CD4-positive, alpha-beta T cell treated with Interleukin-6 at 100 ng/mL for 8 hours (primary cell): ENCODE measurements at regions not wholly inside any gene's neighbourhood (a gene's known extent, or its start where the extent isn't known, plus 50 kb on each side); places are given as distances from the start of the nearest gene placed in this dataset.
"Not testable (repeated sequence)": the region's sequence is repeated elsewhere in the genome, so short reads cannot be mapped to it uniquely, and the experiment has no call there.

Source experiments
- DNase-seq: peaks from one replicate; pipeline ENCODE4 v3.0.0-alpha.2; 2020; ENCODE audit warnings: mixed read lengths, low spot score

- DNase-seq = no peak
These were observed 547.9 kb upstream of the BRINP1 start for GRCh38 chr9:119917175-119917574.

GRCh38 chr9:119907056-119907455 lies 537.8 kb upstream of the BRINP1 start:
- no peak for DNase-seq

DNA sequence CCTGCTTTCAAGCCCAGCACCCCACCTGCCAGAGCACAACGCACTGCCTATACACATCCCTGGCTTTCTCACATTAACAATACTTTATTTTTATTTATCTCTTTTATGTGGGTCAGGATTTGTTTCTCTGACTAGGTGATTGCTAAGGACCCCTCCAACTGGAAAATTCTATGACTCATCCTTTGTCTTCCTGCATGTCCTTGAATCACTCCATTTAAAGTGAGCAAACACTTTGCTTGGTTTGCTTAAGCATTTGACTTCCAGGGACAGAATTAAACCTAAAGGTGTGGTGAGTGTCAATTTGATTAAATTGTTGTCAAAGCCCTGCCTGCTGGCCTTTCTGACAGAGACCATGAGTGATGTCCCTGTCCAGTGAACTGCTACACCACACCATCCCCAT lies 536.5 kb upstream of the BRINP1 start:
- no peak for DNase-seq

GRCh38 chr9:119903851-119904250 lies 534.6 kb upstream of the BRINP1 start:
- DNase-seq = no peak

GRCh38 chr9:119902611-119903010 lies 533.4 kb upstream of the BRINP1 start:
- DNase-seq = no peak

DNA sequence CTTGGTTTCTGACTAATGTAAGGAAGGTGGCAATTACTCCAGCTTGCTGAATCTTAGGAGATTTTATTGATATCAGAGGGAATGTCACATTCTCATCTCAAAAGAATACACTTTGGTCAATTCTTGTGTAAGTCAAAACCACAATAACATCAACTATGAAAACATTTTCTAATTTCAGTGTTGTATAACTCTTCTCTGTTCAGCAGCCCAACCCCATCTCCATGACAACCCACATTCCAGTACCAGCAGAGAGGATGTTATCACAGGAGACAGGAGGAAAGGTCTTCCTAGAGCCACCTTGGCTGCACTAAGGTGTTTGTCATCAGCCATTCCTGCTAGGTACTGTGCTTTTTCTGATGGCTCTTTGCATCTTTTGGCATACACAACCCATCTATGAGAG lies 529.1 kb upstream of the BRINP1 start:
- DNase-seq = no peak

DNA sequence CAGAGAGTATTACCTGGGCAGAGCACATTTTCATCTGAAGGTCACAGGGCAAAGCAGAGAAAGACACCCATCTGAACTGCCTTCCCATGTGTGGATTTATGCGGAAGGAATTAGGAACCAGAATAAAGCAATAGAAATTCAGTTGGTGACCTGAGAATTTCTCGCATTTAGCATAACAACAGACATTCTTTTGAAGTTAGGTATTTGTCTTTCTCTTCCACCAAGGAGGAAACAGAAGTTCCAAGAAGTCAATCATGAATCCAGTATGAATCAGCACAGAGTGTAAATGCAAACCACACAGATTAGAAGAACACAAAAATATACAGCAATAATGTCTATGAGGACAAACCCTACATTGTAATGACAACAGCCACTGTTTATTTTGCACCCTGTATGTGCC lies 515.2 kb upstream of the BRINP1 start:
- no peak for DNase-seq

GRCh38 chr9:119881898-119882297 lies 512.7 kb upstream of the BRINP1 start:
- DNase-seq = no peak

DNA sequence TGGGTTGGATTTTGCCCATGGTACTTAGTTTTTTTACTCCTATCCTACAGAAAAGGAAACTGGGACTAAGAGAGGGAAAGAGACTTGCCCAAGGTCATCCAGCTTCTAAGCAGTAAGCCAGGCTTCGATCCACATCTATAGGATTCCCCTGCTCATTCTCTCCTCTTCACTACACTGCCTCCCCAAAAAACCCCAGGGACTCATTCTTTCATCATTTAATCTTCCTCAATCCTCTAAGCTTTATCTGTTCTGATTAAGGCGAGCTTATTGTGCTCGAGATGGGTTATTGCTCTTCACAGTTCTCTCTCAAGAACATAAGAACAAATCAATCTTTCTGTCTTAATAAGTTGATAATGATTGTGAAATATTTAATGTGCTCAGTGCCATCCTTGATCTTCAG lies 511.1 kb upstream of the BRINP1 start:
- no peak for DNase-seq

DNA sequence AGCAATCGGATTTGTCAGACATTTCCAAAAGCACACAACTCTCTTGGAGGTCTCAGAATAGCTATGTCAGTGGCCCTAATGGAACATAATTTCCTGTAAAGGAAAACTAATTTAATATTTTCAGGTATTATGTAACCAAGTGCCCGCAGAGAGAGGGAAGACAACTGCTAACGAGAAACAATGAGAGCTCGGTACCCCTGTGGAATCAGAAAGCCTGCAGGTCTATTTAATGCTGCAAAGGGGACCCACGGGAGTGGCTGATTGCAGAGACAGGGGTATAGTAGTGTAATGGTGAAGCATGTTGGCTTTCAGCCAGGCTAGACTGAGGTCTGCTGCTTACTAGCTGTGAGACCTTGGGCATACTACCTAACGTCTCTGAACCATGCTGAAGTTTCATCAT lies 508.1 kb upstream of the BRINP1 start:
- DNase-seq = no peak

DNA sequence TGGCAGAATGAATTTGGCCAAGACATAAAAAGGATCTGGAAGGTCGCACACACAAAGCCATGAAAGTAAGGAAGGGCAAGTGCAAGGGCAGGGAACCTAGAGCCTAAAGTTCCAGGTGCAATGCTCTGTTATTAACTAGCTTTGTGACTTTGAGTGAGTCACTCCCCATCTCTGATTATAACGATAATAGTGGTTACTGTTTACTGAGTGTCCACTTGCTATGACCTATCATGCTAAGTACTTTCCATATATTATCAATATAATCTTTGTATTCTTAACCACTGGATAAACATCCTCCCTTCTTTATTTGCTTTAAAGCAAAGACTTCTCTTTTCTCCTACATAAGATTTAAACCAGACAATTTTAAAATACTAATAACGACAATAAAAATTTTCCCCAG lies 504.6 kb upstream of the BRINP1 start:
- no peak for DNase-seq

DNA sequence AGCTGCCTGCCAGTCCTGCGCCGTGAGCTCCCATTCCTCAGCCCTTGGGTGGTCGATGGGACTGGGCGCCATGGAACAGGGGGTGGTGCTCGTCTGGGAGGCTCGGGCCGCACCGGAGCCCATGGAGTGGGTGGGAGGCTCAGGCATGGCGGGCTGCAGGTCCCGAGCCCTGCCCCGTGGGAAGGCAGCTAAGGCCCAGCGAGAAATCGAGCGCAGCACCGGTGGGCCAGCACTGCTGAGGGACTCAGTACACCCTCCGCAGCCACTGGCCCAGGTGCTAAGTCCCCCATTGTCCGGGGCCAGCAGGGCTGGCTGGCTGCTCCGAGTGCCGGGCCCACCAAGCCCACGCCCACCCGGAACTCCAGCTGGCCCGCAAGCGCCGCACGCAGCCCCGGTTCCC lies 501.0 kb upstream of the BRINP1 start:
- not testable (repeated sequence) for DNase-seq

DNA sequence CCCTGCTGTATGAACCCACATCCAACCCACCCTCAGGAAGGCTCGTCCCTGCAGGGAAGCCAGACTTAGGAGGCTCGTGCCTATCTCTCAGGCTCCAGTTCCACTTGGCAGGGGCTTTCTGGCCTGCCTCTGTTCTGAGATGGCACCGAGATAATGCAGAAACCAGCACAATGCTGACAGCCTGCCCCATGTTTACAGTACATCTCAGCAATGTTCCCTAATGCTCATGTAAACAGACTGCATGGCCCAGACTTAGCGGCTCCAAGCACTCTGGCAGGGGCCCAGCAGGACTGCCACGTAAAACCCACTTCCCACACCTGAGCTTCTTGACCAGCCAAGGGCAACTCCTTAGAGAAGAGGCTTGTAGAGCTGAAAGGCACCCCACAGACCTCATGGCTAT lies 499.5 kb upstream of the BRINP1 start:
- DNase-seq = no peak

GRCh38 chr9:119861842-119862241 lies 492.6 kb upstream of the BRINP1 start:
- no peak for DNase-seq

DNA sequence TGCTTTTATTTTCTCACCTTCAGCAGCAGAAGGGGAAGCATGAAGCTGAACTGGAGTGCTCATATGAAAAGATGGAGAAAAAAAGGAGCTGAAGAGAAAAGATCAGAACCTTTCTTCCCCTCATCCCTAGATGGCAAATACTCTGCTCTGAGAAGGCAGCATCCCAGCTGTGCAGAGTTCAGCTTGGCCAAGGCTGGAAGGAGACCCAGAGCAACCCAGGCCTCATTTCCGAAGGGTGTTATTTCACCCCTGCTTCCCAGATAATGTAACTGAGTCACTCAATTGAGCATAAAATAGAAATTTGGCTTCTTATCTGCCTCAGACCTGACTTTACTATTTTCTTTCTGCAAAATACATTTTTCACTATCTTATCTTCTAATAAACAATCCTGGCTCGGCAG lies 489.9 kb upstream of the BRINP1 start:
- DNase-seq = no peak

DNA sequence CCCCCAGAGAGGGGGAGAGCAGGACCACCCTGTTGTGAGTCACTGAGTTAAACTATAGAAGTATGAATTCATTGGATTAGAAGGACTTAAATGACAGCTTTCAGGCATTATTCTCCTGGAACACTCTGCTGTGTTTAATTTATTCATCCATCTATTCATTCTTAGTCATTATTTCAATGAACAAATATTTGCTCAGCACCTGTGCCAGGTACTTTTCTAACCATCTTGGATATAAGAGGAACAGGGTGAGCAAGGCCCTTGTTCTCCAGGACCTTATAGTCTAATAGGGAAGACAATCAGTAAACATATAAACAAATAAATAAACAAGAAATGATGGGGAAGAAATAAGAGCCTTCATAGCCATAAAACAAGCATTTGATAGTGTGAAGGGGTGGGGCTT lies 483.9 kb upstream of the BRINP1 start:
- DNase-seq = no peak

DNA sequence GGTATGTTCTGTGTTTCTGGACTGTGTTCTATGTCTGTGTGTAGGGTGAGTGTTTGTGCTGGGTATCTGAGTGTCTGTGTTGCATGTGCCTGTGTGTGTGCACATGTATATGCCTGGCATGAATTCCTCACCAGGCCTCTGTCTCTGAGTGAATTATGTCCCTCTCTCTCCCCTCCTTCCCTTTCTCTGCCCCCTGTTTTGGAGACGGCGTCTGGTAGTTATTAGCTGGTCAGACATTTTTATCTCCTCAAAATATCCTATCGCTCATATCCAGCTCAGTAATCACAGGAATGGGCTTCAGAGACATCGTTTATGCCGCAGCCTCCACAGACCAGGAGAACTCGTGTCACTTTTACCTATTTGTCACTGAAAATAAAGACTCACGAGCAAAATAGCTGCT lies 483.2 kb upstream of the BRINP1 start:
- DNase-seq = no peak

- DNase-seq = no peak
These were observed 475.2 kb upstream of the BRINP1 start for GRCh38 chr9:119844431-119844830.

DNA sequence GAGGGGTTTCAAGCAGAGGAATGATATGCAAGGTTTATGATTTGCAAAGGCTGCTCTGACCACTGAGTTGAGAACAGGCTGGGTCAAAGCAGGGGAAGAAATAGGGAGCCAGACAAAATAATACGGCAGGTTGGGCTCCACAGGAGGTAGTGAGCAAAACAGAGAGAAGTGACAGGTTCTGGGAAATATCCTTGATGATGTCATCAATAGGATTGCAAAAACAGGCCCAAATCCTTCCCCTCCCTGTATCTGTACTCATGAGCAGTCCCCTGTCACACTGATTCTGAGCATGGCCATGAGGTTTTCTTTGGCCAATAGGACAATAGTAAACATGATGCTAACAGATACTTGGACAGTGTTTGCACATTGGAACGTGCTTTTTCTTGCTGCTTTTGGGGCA lies 471.8 kb upstream of the BRINP1 start:
- no peak for DNase-seq

DNA sequence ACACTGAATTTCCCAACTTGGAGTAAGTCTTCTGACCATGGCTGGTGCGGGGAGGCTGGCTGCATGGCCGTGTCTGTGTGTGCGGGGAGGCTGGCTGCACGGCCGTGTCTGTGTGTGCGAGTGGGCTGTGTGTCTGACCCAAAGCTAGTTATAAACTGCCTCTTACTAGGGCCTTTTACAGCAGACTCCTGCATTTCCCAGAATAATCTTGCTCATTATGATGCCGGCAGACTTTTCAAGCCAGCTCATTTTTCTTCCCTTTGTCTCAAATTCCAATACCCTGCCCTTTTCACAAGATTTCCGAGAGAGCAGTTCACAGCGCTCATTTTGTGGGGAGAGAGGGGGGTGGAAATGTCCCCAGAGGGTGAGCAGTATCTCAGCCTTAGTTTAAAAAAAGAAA lies 470.7 kb upstream of the BRINP1 start:
- no peak for DNase-seq

DNA sequence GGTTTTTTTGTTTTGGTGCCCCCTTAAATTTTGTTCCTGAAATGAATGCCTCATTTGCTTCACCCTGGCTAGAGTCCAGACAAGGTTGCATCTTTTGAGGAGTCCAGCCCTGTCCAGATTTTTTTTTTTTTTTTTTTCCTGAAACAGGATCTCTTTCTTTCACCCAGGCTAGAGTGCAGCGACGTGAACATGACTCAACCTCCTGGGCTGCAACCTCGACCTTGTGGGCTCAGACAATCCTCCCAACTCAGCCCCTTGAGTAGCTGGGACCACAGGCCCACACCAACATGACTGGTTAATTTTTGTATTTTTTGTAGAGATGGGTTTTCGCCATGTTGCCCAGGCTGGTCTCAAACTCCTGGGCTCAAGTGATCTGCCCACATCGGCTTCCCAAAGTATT lies 469.0 kb upstream of the BRINP1 start:
- no peak for DNase-seq

GRCh38 chr9:119836036-119836435 lies 466.8 kb upstream of the BRINP1 start:
- DNase-seq = no peak

- no peak for DNase-seq
These were observed 464.9 kb upstream of the BRINP1 start for GRCh38 chr9:119834064-119834620.

DNA sequence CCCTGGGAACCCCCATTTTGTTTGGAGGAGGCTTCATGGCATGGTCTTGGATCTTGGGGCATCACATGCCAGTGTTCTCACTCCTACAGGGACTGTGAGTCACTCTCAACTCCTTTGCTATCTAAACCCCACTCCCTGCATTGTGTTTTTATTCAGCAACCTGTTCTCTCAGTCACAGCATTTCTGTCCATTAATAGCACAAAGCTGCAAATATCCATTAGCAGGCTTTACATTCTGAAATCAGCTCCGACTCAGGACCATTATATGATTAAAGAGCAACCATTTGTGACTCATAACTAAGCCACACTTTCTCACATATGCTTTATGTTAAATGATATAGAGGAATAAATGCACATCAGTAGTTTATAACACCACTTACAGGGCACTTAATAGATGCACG lies 462.1 kb upstream of the BRINP1 start:
- no peak for DNase-seq

DNA sequence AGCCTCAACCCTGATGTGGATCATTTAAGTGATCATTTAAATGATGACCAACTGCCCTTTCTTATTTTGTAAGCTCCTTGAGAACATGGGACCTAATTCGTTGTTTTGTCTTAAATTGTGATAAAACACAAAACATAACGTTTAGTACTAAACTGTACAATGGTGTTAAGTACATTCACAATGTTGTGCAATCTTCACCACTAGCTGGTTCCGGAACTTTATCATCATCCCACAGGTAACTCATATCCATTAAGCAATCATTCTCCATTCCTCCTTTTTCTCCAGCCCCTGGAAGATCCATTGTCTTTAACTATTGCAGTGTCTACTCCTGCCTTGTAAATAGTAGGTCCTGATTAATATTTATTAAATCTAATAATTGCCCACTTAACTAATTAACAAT lies 460.5 kb upstream of the BRINP1 start:
- DNase-seq = no peak
